ENCODE measurements at regions not wholly inside any gene's neighbourhood (a gene's known extent, or its start where the extent isn't known, plus 50 kb on each side); places are given as distances from the start of the nearest gene placed in this dataset.

DNA sequence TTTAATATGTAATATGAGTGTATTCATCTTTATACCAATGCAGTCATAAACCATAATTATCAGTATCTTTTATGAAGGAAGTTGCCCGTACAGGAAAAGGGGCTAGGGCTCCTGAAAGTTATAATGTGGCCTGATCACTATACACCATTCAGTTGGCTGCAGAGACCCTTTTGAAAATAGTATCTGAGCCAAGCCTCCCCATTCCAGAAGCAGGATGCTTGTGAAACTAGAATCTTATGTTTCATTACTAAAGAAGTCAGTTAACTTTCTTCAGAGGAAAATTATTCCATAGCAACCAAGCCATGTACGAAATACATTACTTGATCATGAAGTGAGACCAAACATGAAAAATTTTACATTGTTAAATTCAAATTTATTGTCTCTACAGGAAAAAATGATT is 251.5 kb upstream of the TCF21 start:
- TF ChIP-seq, protein P1, sequence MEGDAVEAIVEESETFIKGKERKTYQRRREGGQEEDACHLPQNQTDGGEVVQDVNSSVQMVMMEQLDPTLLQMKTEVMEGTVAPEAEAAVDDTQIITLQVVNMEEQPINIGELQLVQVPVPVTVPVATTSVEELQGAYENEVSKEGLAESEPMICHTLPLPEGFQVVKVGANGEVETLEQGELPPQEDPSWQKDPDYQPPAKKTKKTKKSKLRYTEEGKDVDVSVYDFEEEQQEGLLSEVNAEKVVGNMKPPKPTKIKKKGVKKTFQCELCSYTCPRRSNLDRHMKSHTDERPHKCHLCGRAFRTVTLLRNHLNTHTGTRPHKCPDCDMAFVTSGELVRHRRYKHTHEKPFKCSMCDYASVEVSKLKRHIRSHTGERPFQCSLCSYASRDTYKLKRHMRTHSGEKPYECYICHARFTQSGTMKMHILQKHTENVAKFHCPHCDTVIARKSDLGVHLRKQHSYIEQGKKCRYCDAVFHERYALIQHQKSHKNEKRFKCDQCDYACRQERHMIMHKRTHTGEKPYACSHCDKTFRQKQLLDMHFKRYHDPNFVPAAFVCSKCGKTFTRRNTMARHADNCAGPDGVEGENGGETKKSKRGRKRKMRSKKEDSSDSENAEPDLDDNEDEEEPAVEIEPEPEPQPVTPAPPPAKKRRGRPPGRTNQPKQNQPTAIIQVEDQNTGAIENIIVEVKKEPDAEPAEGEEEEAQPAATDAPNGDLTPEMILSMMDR (IDR thresholded peaks at IDR 0.05), result no peak
- TF ChIP-seq EP300 (IDR thresholded peaks at IDR 0.05), result no peak

Data from sigmoid colon (tissue), 4 donors.